Lung (tissue), 11 donors: ENCODE measurements at regions not wholly inside any gene's neighbourhood (a gene's known extent, or its start where the extent isn't known, plus 50 kb on each side); places are given as distances from the start of the nearest gene placed in this dataset.
A peak's percentile ranks its signal among the peaks of the same experiment; 100 is the strongest.

Experiments used
- ATAC-seq: fragments of 200-7000 bp; cut with Tn5 transposase; one replicate; pipeline ENCODE4 v1.9.1; 2020; ENCODE audit warnings: moderate number of reproducible peaks; ENCODE audit not compliant: insufficient read depth, low FRiP score
- DNase-seq, 3 donors: peaks; one replicate each; pipeline ENCODE4 v3.0.0-alpha.2; 2013 to 2017
- H3K27ac ChIP-seq, 2 donors: one replicate each; pipeline ENCODE4 v1.5.1; 2013; ENCODE audit warnings: mild to moderate bottlenecking in 2 of 2, moderate library complexity in 2 of 2, control low read depth in 1 of 2, inconsistent platforms in 1 of 2, low read depth in 1 of 2, low read length in 1 of 2
- H3K27me3 ChIP-seq, 3 donors: one replicate each; pipeline ENCODE4 v1.5.1; 2013; ENCODE audit warnings: low read length in 2 of 3; ENCODE audit not compliant: control insufficient read depth in 3 of 3, insufficient read depth in 3 of 3
- H3K36me3 ChIP-seq, 4 donors: one replicate each; pipeline ENCODE4 v1.5.1; 2013; ENCODE audit warnings: low read length in 4 of 4, mild to moderate bottlenecking in 1 of 4, moderate library complexity in 1 of 4; ENCODE audit not compliant: control insufficient read depth in 4 of 4, insufficient read depth in 4 of 4
- H3K4me1 ChIP-seq, 5 donors: one replicate each; pipeline ENCODE4 v1.5.1; 2013; ENCODE audit warnings: low read length in 5 of 5, mild to moderate bottlenecking in 2 of 5, moderate library complexity in 1 of 5; ENCODE audit not compliant: control insufficient read depth in 5 of 5, insufficient read depth in 5 of 5
- H3K4me3 ChIP-seq: one replicate; pipeline ENCODE4 v1.5.1; 2013; ENCODE audit warnings: mild to moderate bottlenecking, control low read depth, moderate library complexity
- H3K9ac ChIP-seq, 2 donors: one replicate each; pipeline ENCODE4 v1.5.1; 2013; ENCODE audit warnings: low read length in 2 of 2, control low read depth in 1 of 2; ENCODE audit not compliant: insufficient read depth in 1 of 2
- H3K9me3 ChIP-seq, 4 donors: one replicate each; pipeline ENCODE4 v1.5.1; 2013; ENCODE audit warnings: low read length in 3 of 4, mild to moderate bottlenecking in 1 of 4, moderate library complexity in 1 of 4; ENCODE audit not compliant: control insufficient read depth in 4 of 4, insufficient read depth in 3 of 4
- WGBS, 2 donors: extraction: QIAGEN DNeasy Blood & Tissue Kit; methylation state at CpG; one replicate each; pipeline ENCODE4 v1.1.7; 2013; 5-methylcytosine and 5-hydroxymethylcytosine counted together
- TF ChIP-seq, protein P1 (sequence below): IDR thresholded peaks from 2 replicates; pipeline ENCODE4 v1.5.1; 2012; ENCODE audit warnings: mild to moderate bottlenecking; ENCODE audit errors: control extremely low read depth, extremely low read depth
- donor health status: control.
- donor health status: control.
- donor health status: Bipolar disorder and iron deficiency.
- donor health status: healthy.
- donor health status: DM: yes; HTN: yes; CAD: no.

DNA sequence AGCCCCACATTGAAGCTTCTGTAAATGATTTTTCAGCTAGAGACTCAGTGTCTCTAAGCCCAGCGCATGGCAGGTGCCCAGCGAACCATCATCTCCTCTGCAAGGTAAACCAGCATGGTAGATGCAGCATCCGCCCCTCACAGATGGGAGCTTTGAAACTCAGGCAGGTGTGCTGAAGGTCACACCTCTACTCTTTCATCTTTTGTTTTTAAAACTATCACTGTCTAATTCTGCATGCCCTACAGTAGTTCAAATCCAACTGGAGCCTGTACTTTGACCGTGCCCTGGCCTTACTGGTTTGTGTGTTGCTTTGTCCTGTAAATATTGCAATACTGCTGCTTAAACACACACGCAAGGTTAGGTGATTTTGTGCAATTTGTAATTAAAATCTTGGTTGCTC lies 831.1 kb downstream of the GALR1 start:
- 96% methylated on average over 5 of the region's 5 CpGs for WGBS, 2 donors
- H3K4me3 ChIP-seq: no peak overlapping the region
- TF ChIP-seq, protein P1, sequence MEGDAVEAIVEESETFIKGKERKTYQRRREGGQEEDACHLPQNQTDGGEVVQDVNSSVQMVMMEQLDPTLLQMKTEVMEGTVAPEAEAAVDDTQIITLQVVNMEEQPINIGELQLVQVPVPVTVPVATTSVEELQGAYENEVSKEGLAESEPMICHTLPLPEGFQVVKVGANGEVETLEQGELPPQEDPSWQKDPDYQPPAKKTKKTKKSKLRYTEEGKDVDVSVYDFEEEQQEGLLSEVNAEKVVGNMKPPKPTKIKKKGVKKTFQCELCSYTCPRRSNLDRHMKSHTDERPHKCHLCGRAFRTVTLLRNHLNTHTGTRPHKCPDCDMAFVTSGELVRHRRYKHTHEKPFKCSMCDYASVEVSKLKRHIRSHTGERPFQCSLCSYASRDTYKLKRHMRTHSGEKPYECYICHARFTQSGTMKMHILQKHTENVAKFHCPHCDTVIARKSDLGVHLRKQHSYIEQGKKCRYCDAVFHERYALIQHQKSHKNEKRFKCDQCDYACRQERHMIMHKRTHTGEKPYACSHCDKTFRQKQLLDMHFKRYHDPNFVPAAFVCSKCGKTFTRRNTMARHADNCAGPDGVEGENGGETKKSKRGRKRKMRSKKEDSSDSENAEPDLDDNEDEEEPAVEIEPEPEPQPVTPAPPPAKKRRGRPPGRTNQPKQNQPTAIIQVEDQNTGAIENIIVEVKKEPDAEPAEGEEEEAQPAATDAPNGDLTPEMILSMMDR: no peak
- H3K27ac ChIP-seq: no peak overlapping the region
- H3K27me3 ChIP-seq: no peaks in the 10 kb centered on the region
- ATAC-seq: no peak
- H3K36me3 ChIP-seq: no peaks in the 10 kb centered on the region
- H3K9ac ChIP-seq: no peak overlapping the region
- no peak for DNase-seq
- H3K9me3 ChIP-seq: no peaks in the 10 kb centered on the region
- peaks cover 0 to 17% (median 0%) of the 10 kb centered on the region in 5 donors for H3K4me1 ChIP-seq

DNA sequence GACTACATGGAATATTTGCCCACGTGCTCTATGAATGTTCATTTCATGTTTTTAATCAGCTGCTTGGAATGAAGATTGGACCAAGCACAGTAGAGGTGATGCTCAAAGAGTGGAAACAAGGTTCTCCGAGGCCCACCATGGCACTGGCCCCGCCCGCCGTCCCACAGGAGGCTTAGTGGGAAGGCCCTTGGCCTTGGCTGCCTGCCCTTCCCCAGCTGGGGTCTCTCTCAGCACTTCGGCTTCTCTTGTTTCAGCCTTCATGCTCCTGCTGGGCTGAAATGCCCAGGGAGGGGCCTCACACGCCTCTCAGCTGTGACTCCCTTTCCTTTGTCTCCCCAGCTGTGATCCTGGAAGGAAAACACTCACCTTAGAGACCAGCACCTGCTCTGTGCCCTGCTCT lies 833.2 kb downstream of the GALR1 start:
- Histone ChIP-seq H3K9ac (no peak overlapping the region), H3K4me3 (no peak overlapping the region), H3K27me3 (no peaks in the 10 kb centered on the region), H3K27ac (no peak overlapping the region), H3K9me3 (no peaks in the 10 kb centered on the region), H3K4me1 (peaks cover 0 to 10% (median 0%) of the 10 kb centered on the region in 5 donors), H3K36me3 (no peaks in the 10 kb centered on the region)
- DNase-seq: peak; percentile 27 to 59 (median 43)
- TF ChIP-seq, protein P1: no peak
- no peak for ATAC-seq
- WGBS, 2 donors: 80 to 82% methylated on average over 7 of the region's 7 CpGs

DNA sequence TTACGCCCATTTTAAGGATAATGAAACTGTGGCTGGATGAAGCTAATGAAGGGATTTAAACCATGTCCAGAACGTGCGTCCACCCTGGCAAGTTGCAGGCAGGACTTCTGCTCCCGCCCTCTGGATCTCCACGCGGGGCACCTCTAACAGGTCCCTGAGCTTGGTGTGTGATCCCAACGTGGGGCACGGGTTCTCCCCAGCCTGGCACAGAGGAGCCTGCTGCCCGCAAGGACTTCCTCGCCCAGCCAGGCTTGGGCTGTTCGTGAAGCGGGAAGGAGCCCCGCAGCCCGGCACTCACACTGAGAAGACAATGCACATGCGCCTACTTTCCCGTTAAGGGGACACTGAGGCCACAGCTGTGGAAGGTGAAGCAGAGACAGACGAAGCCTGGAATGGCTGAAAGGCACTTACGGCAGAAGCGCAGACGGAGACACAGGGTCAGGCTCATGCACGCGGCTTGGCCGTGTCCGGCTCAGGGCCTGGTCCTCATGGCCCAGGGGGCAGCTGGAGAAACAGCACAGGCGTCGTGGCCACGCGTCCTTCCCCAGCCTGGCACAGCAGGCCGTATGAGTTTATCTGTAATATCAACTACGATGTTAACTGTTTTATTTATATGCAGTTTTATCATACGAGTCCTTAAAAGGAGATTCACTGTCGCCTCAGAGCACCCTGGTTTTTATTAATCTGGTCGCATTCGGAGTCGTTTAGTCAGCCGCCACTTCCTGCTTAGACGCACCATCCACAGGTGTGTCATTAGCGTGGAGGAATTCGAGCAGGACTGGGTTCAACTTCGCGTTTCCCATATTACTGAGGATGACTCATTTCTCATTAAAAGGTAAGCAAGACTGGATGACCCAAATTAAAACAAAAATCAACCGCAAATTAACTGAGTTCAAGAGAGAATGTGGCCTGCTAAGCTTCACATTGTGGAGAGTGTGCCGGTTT lies 835.9 kb downstream of the GALR1 start:
- Histone ChIP-seq H3K27me3 (no peaks in the 10 kb centered on the region), H3K36me3 (no peaks in the 10 kb centered on the region), H3K27ac (no peak overlapping the region), H3K9me3 (no peaks in the 10 kb centered on the region), H3K9ac (no peak overlapping the region), H3K4me3 (no peak overlapping the region), H3K4me1 (peaks cover 0 to 9% (median 0%) of the 10 kb centered on the region in 5 donors)
- 93 to 94% methylated on average over 43 of the region's 43 CpGs for WGBS, 2 donors
- ATAC-seq: no peak
- DNase-seq: no peak
- TF ChIP-seq, protein P1: no peak
